ENCODE measurements at regions not wholly inside any gene's neighbourhood (a gene's known extent, or its start where the extent isn't known, plus 50 kb on each side); places are given as distances from the start of the nearest gene placed in this dataset.

DNA sequence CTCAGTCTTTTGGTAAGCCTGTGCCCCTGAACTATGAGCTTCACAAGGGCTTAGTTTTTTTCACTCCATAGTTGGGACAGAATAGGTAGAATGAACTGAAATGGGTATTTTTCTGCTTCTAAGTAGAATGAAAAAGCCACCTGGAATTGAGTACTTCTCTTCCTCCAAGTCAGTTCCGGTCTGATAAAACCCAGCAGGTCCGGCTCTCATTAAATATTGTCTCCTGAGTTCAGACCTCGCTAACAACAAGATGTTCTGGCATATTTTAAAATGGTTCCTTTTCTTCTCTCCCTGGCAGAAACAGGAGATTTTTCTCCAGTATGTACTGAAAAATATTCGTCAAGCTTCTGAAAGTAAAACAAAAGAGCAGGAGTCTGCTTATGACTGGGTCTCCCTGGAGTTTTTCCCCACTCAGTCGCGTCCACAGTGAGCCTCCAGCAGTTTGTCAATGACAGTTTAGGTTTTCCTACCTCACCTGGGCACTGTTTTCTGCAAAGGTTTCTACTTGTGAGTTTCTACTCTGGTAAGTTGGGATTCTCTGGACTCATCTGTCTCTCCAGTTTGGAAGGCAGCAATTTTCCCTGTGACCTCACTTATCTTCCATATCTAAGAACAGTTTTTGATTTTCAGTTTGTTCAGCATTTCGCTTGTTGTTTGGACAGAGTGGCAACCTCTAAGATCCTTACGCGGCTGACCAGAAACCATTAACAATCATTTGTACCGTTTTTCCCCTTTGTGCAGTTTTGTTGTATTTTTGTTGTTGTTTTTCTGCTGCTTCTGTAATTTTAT lies 868.0 kb downstream of the METTL15 start:
- no peak overlapping the region for H3K27ac ChIP-seq (ENCODE audit: low read length)
- no peaks in the 10 kb centered on the region for H3K9me3 ChIP-seq (ENCODE audit: insufficient read depth, low read length, severe bottlenecking)
- no peaks in the 10 kb centered on the region for H3K4me1 ChIP-seq (ENCODE audit: insufficient read depth, low read length)
- DNase-seq (no peak), ATAC-seq (ENCODE audit: insufficient read depth, low read depth) (no peak)
- no peaks in the 10 kb centered on the region for H3K36me3 ChIP-seq (ENCODE audit: insufficient read depth, low read length)
- TF ChIP-seq EZH2 (IDR thresholded peaks at IDR 0.05; ENCODE audit: borderline replicate concordance, low read depth, low read length, severe bottlenecking), result no peak
- TF ChIP-seq, protein P1, sequence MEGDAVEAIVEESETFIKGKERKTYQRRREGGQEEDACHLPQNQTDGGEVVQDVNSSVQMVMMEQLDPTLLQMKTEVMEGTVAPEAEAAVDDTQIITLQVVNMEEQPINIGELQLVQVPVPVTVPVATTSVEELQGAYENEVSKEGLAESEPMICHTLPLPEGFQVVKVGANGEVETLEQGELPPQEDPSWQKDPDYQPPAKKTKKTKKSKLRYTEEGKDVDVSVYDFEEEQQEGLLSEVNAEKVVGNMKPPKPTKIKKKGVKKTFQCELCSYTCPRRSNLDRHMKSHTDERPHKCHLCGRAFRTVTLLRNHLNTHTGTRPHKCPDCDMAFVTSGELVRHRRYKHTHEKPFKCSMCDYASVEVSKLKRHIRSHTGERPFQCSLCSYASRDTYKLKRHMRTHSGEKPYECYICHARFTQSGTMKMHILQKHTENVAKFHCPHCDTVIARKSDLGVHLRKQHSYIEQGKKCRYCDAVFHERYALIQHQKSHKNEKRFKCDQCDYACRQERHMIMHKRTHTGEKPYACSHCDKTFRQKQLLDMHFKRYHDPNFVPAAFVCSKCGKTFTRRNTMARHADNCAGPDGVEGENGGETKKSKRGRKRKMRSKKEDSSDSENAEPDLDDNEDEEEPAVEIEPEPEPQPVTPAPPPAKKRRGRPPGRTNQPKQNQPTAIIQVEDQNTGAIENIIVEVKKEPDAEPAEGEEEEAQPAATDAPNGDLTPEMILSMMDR (IDR thresholded peaks at IDR 0.05; ENCODE audit: borderline replicate concordance, extremely low read depth, low read length, poor library complexity, severe bottlenecking), result no peak
- H3K4me3 ChIP-seq (ENCODE audit: low read depth in 1 of 2, low read length in 2 of 2), result no peak overlapping the region
- no peaks in the 10 kb centered on the region for H3K27me3 ChIP-seq (ENCODE audit: insufficient read depth, low read length, poor library complexity)
- H2AFZ ChIP-seq (ENCODE audit: low read depth, low read length), result no peak overlapping the region
- H3K79me2 ChIP-seq (ENCODE audit: insufficient read depth, low read length), result no peaks in the 10 kb centered on the region
- H3K4me2 ChIP-seq (ENCODE audit: insufficient read depth, low read length), result no peak overlapping the region
- H4K20me1 ChIP-seq (ENCODE audit: insufficient read depth, low read length), result no peaks in the 10 kb centered on the region
- no peak overlapping the region for H3K9ac ChIP-seq (ENCODE audit: low read depth, low read length)

DNA sequence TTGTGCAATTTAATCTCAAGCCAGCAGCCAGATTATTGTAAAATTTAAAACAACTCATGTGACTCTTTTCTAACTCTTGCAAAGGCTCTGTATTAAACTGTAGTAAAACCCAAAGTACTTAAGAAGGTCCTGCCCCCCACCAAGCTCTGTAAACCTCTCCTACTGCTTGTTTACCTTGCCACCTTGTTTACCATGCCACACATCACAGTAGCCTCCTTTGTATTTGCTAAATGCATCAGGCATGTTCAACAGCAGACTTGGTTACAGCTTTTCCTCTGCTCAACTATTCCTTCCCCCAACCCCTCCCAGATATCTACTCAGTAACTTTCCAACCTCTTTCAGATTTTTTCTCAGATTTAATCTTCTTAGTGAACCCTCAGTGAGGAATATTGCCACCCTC lies 861.6 kb downstream of the METTL15 start:
- Histone ChIP-seq H3K9ac (ENCODE audit: low read depth, low read length) (no peak overlapping the region), H3K4me3 (ENCODE audit: low read depth in 1 of 2, low read length in 2 of 2) (no peak overlapping the region), H3K36me3 (ENCODE audit: insufficient read depth, low read length) (no peaks in the 10 kb centered on the region), H2AFZ (ENCODE audit: low read depth, low read length) (no peak overlapping the region), H4K20me1 (ENCODE audit: insufficient read depth, low read length) (no peaks in the 10 kb centered on the region), H3K4me2 (ENCODE audit: insufficient read depth, low read length) (no peak overlapping the region), H3K79me2 (ENCODE audit: insufficient read depth, low read length) (no peaks in the 10 kb centered on the region), H3K27ac (ENCODE audit: low read length) (no peak overlapping the region), H3K27me3 (ENCODE audit: insufficient read depth, low read length, poor library complexity) (no peaks in the 10 kb centered on the region), H3K9me3 (ENCODE audit: insufficient read depth, low read length, severe bottlenecking) (no peaks in the 10 kb centered on the region), H3K4me1 (ENCODE audit: insufficient read depth, low read length) (no peaks in the 10 kb centered on the region)
- TF ChIP-seq, protein P1 (IDR thresholded peaks at IDR 0.05; ENCODE audit: borderline replicate concordance, extremely low read depth, low read length, poor library complexity, severe bottlenecking), result no peak
- no peak for TF ChIP-seq EZH2 (IDR thresholded peaks at IDR 0.05; ENCODE audit: borderline replicate concordance, low read depth, low read length, severe bottlenecking)
- no peak for ATAC-seq (ENCODE audit: insufficient read depth, low read depth)
- no peak for DNase-seq

DNA sequence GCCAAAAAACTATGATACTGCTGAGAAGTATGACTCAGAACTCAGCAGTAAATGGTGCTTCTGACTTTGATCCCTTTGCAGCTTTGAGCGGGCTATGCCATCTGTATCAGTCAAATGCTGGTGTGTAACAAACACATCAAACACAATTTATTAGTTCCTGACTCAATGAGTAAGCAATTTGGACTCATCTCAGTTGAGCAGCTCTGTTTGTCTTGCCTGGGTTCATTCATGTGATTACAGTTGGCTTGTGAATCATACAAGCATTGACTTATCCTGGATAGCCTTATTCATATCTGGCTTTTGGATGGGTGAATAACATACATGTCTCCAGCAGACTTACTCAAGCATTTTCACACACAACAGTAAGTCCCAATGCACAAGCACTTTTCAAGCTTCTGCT lies 858.8 kb downstream of the METTL15 start:
- no peak for DNase-seq
- TF ChIP-seq EZH2 (IDR thresholded peaks at IDR 0.05; ENCODE audit: borderline replicate concordance, low read depth, low read length, severe bottlenecking), result no peak
- TF ChIP-seq, protein P1 (IDR thresholded peaks at IDR 0.05; ENCODE audit: borderline replicate concordance, extremely low read depth, low read length, poor library complexity, severe bottlenecking), result no peak

More for the DNA sequence above, 858.8 kb downstream of the METTL15 start:
- no peak overlapping the region for H3K9ac ChIP-seq (ENCODE audit: low read depth, low read length)
- H2AFZ ChIP-seq (ENCODE audit: low read depth, low read length), result no peak overlapping the region
- H3K27me3 ChIP-seq (ENCODE audit: insufficient read depth, low read length, poor library complexity), result no peaks in the 10 kb centered on the region
- H3K4me2 ChIP-seq (ENCODE audit: insufficient read depth, low read length), result no peak overlapping the region
- no peaks in the 10 kb centered on the region for H3K4me1 ChIP-seq (ENCODE audit: insufficient read depth, low read length)
- H3K9me3 ChIP-seq (ENCODE audit: insufficient read depth, low read length, severe bottlenecking), result no peaks in the 10 kb centered on the region
- no peak overlapping the region for H3K4me3 ChIP-seq (ENCODE audit: low read depth in 1 of 2, low read length in 2 of 2)
- no peak for ATAC-seq (ENCODE audit: insufficient read depth, low read depth)
- H3K36me3 ChIP-seq (ENCODE audit: insufficient read depth, low read length), result no peaks in the 10 kb centered on the region
- no peaks in the 10 kb centered on the region for H4K20me1 ChIP-seq (ENCODE audit: insufficient read depth, low read length)
- H3K79me2 ChIP-seq (ENCODE audit: insufficient read depth, low read length), result no peaks in the 10 kb centered on the region
- no peak overlapping the region for H3K27ac ChIP-seq (ENCODE audit: low read length)

Measured in DND-41 (cell line).